BJ (cell line): ENCODE measurements at regions not wholly inside any gene's neighbourhood (a gene's known extent, or its start where the extent isn't known, plus 50 kb on each side); places are given as distances from the start of the nearest gene placed in this dataset.

Source experiments
- CTCF ChIA-PET: fragments of 350-600 bp; formaldehyde crosslinking; extraction: SDS; loops from one replicate; lab custom pipeline; 2021; ENCODE audit warnings: antibody characterized with exemption, inconsistent platforms; lab: Yijun Ruan, JAX
- POLR2A ChIA-PET: fragments of 300-600 bp; sonication (Branson Sonifier 250); formaldehyde crosslinking; extraction: SDS; loops from one replicate; lab custom pipeline; 2021; ENCODE audit warnings: antibody characterized with exemption; lab: Charles Lee
- DNase-seq: peaks from one replicate; pipeline ENCODE4 v3.0.0-alpha.2; 2011; ENCODE audit warnings: low read depth
- H3K27me3 ChIP-seq: 2 replicates; pipeline ENCODE4 v1.6.0; 2011; ENCODE audit warnings: low read length; ENCODE audit not compliant: control insufficient read depth, insufficient read depth
- H3K36me3 ChIP-seq: 2 replicates; pipeline ENCODE4 v1.5.1; 2011; ENCODE audit warnings: low read length; ENCODE audit not compliant: control insufficient read depth, insufficient read depth
- H3K4me3 ChIP-seq: 2 replicates; pipeline ENCODE4 v1.5.1; 2011; ENCODE audit warnings: low read depth, mild to moderate bottlenecking, control low read depth, low read length
- CTCF ChIP-seq: IDR thresholded peaks from 2 replicates; pipeline ENCODE4 v1.5.1; 2011; ENCODE audit warnings: low read depth, mild to moderate bottlenecking, control low read depth, inconsistent platforms, low read length, moderate library complexity; ENCODE audit not compliant: insufficient read depth

- no peak for DNase-seq
- ChIA-PET POLR2A (no interaction called here), CTCF (interaction anchor here (1.0 kb wide), 1 partner anchor 15 kb away, joined by 3 read pairs; no protein-coding TSS in a partner anchor)
- H3K4me3 ChIP-seq: no peak overlapping the region
- no peaks in the 10 kb centered on the region for H3K36me3 ChIP-seq
- no peaks in the 10 kb centered on the region; the same call in 1 of the 2 replicates for H3K27me3 ChIP-seq
- TF ChIP-seq CTCF: no peak
Observed at GRCh38 chr11:95678988-95679387, 110.6 kb downstream of the FAM76B start.

GRCh38 chr11:95676308-95676707 is 113.3 kb downstream of the FAM76B start:
- no peak overlapping the region for H3K4me3 ChIP-seq
- H3K27me3 ChIP-seq: no peaks in the 10 kb centered on the region
- no peak for TF ChIP-seq CTCF
- no peak for DNase-seq
- no peaks in the 10 kb centered on the region for H3K36me3 ChIP-seq
- ChIA-PET CTCF (no interaction called here), POLR2A (no interaction called here)

GRCh38 chr11:95675585-95675984 is 114.0 kb downstream of the FAM76B start:
- ChIA-PET POLR2A (no interaction called here), CTCF (no interaction called here)
- Histone ChIP-seq H3K27me3 (no peaks in the 10 kb centered on the region), H3K36me3 (no peaks in the 10 kb centered on the region), H3K4me3 (no peak overlapping the region)
- TF ChIP-seq CTCF: no peak
- no peak for DNase-seq

- CTCF ChIA-PET: no interaction called here
- Histone ChIP-seq H3K36me3 (no peaks in the 10 kb centered on the region), H3K4me3 (no peak overlapping the region), H3K27me3 (no peaks in the 10 kb centered on the region)
- DNase-seq: no peak
- no peak for TF ChIP-seq CTCF
- POLR2A ChIA-PET: no interaction called here
Observed at GRCh38 chr11:95674657-95675358, 114.8 kb downstream of the FAM76B start.

GRCh38 chr11:95671768-95672167 is 117.8 kb downstream of the FAM76B start:
- H3K36me3 ChIP-seq: no peaks in the 10 kb centered on the region
- no peak for TF ChIP-seq CTCF
- no peak overlapping the region for H3K4me3 ChIP-seq
- H3K27me3 ChIP-seq: no peaks in the 10 kb centered on the region
- ChIA-PET CTCF (no interaction called here), POLR2A (no interaction called here)
- DNase-seq: no peak
